ENCODE measurements at regions not wholly inside any gene's neighbourhood (a gene's known extent, or its start where the extent isn't known, plus 50 kb on each side); places are given as distances from the start of the nearest gene placed in this dataset.

DNA sequence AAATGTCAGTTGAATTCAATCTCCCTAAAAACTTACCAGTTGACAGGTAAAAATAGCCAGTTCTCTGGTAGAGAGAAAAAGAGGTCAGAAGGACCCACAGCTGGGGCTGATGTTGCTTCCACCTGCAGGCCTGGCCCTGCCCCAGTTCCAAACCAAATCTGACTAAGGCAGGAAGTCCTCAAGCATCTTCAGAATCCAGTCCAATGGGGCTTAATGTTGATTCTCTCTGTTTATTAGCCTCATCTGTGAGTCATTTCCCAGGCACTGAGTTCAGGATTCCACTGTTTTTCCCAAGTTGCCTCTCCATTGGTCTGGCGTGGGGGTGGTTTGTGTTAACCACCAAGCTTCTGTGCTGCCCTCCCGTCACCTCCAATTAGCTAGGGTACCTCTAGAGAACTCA lies 601.8 kb downstream of the INSC start:
- H3K4me2 ChIP-seq (ENCODE audit: low read length) = no peak overlapping the region
- TF ChIP-seq CTCF (IDR thresholded peaks at IDR 0.05; ENCODE audit: low read depth, low read length) = no peak
- no peak for TF ChIP-seq EZH2phosphoT487 (IDR thresholded peaks at IDR 0.05; ENCODE audit: low read depth)
- no peaks in the 10 kb centered on the region for H3K36me3 ChIP-seq (replicated peaks; ENCODE audit: low read depth, low read length)
- no peak overlapping the region for H3K9ac ChIP-seq (ENCODE audit: low read length)
- no peak overlapping the region for H2AFZ ChIP-seq (ENCODE audit: low read depth, low read length)
- no peaks in the 10 kb centered on the region for H3K79me2 ChIP-seq (ENCODE audit: low read length)
- H3K27me3 ChIP-seq (ENCODE audit: low read depth, low read length) = peaks cover 17% of the 10 kb centered on the region
- H3K27ac ChIP-seq (ENCODE audit: low read length) = no peak overlapping the region
- H4K20me1 ChIP-seq (ENCODE audit: insufficient read depth, low read length) = no peaks in the 10 kb centered on the region
- H3K4me1 ChIP-seq (ENCODE audit: low read length) = no peaks in the 10 kb centered on the region
- no peak overlapping the region for H3K4me3 ChIP-seq (ENCODE audit: low read length)
- H3K9me3 ChIP-seq (ENCODE audit: insufficient read depth, low read length) = no peaks in the 10 kb centered on the region

DNA sequence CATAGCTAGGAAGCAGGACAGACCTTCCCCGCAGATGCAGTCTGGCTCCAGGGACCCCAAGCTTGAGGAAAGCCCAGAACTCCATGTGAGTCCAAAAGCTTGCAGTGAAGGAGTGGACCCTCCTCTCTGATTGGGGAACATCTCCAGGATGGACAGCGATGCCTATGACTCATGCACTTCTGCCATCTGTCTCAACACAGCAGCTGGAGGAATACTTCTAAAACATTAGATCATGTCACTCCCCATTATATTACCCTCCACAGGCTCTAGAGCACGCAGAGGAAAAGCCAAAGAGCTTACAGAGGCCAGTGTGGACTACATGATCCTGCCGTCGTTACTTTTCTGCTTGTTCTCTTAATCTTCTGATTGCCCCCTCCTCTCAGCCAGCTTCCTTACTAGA lies 605.7 kb downstream of the INSC start:
- no peaks in the 10 kb centered on the region for H3K4me1 ChIP-seq (ENCODE audit: low read length)
- H4K20me1 ChIP-seq (ENCODE audit: insufficient read depth, low read length) = no peaks in the 10 kb centered on the region
- H2AFZ ChIP-seq (ENCODE audit: low read depth, low read length) = no peak overlapping the region
- H3K36me3 ChIP-seq (replicated peaks; ENCODE audit: low read depth, low read length) = no peaks in the 10 kb centered on the region
- no peaks in the 10 kb centered on the region for H3K79me2 ChIP-seq (ENCODE audit: low read length)
- H3K9ac ChIP-seq (ENCODE audit: low read length) = no peak overlapping the region
- H3K9me3 ChIP-seq (ENCODE audit: insufficient read depth, low read length) = no peaks in the 10 kb centered on the region
- no peak overlapping the region for H3K4me2 ChIP-seq (ENCODE audit: low read length)
- H3K27ac ChIP-seq (ENCODE audit: low read length) = no peak overlapping the region
- H3K27me3 ChIP-seq (ENCODE audit: low read depth, low read length) = peaks cover 17% of the 10 kb centered on the region
- no peak overlapping the region for H3K4me3 ChIP-seq (ENCODE audit: low read length)
- TF ChIP-seq CTCF (IDR thresholded peaks at IDR 0.05; ENCODE audit: low read depth, low read length) (no peak), EZH2phosphoT487 (IDR thresholded peaks at IDR 0.05; ENCODE audit: low read depth) (no peak)

GRCh38 chr11:15723966-15724365 lies 609.2 kb downstream of the INSC start:
- Histone ChIP-seq H3K9ac (ENCODE audit: low read length) (no peak overlapping the region), H3K27me3 (ENCODE audit: low read depth, low read length) (peaks cover 8% of the 10 kb centered on the region), H3K79me2 (ENCODE audit: low read length) (no peaks in the 10 kb centered on the region), H3K9me3 (ENCODE audit: insufficient read depth, low read length) (no peaks in the 10 kb centered on the region), H3K27ac (ENCODE audit: low read length) (no peak overlapping the region), H2AFZ (ENCODE audit: low read depth, low read length) (no peak overlapping the region), H3K4me1 (ENCODE audit: low read length) (no peaks in the 10 kb centered on the region), H3K36me3 (replicated peaks; ENCODE audit: low read depth, low read length) (no peaks in the 10 kb centered on the region), H3K4me3 (ENCODE audit: low read length) (no peak overlapping the region), H4K20me1 (ENCODE audit: insufficient read depth, low read length) (no peaks in the 10 kb centered on the region), H3K4me2 (ENCODE audit: low read length) (no peak overlapping the region)
- no peak for TF ChIP-seq EZH2phosphoT487 (IDR thresholded peaks at IDR 0.05; ENCODE audit: low read depth)
- no peak for TF ChIP-seq CTCF (IDR thresholded peaks at IDR 0.05; ENCODE audit: low read depth, low read length)

DNA sequence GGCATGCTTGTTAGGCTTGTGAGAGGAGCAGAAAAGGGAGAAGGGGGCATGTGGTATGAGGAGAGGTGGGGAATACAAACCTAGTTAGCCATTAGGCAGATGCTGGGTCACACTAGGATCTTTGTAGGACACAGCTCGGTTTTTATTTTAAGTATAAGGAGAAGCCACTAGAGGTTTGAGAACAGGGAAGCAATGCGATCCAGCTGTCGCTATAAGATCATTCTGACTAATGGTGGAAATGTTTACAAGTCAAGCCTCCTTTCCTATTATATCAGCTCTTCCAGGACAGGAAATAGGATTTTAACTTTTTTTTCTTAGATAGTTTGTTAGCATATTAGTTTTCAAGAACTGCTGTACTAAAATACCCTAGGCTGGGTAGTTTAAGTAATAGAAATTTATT lies 609.9 kb downstream of the INSC start:
- H3K4me2 ChIP-seq (ENCODE audit: low read length) = no peak overlapping the region
- H3K79me2 ChIP-seq (ENCODE audit: low read length) = no peaks in the 10 kb centered on the region
- H3K9ac ChIP-seq (ENCODE audit: low read length) = no peak overlapping the region
- no peaks in the 10 kb centered on the region for H3K9me3 ChIP-seq (ENCODE audit: insufficient read depth, low read length)
- H3K4me1 ChIP-seq (ENCODE audit: low read length) = no peaks in the 10 kb centered on the region
- no peak overlapping the region for H3K27ac ChIP-seq (ENCODE audit: low read length)
- no peak for TF ChIP-seq CTCF (IDR thresholded peaks at IDR 0.05; ENCODE audit: low read depth, low read length)
- TF ChIP-seq EZH2phosphoT487 (IDR thresholded peaks at IDR 0.05; ENCODE audit: low read depth) = no peak
- H3K27me3 ChIP-seq (ENCODE audit: low read depth, low read length) = 0 out of 2 replicates have a peak, but pooled peaks cover 5% of the 10 kb centered on the region
- H3K36me3 ChIP-seq (replicated peaks; ENCODE audit: low read depth, low read length) = no peaks in the 10 kb centered on the region
- no peaks in the 10 kb centered on the region for H4K20me1 ChIP-seq (ENCODE audit: insufficient read depth, low read length)
- H2AFZ ChIP-seq (ENCODE audit: low read depth, low read length) = no peak overlapping the region
- H3K4me3 ChIP-seq (ENCODE audit: low read length) = no peak overlapping the region
